Prostate gland (tissue), 1 donor: ENCODE measurements at regions not wholly inside any gene's neighbourhood (a gene's known extent, or its start where the extent isn't known, plus 50 kb on each side); places are given as distances from the start of the nearest gene placed in this dataset.

Source experiments
- POLR2A ChIP-seq: fragments of 450-650 bp; IDR thresholded peaks from one replicate; pipeline ENCODE4 v1.6.1; 2016; ENCODE audit warnings: antibody characterized with exemption, mild to moderate bottlenecking
- POLR2AphosphoS5 ChIP-seq: sonication (generic); formaldehyde crosslinking; IDR thresholded peaks from one replicate; pipeline ENCODE4 v1.6.1; 2017; ENCODE audit warnings: antibody characterized with exemption

DNA sequence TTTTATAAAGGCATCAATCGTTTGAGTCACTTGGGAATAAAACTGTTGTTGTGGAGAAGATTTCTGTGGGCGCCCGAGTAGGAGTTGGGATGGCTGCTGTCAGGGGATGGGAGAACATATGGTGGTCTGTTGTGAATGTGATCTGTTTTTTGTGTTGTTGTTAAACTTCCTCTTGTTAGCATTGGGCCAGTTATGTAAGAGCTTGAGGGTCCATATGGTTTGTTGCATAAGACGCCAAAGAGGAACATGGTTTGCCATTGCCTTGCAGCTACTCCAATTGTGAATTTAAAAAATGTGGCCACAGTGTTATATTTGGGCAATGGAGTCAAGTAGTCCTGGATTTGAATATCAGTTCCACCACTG, 136.1 kb upstream of the JUN start:
- TF ChIP-seq POLR2A (no peak), POLR2AphosphoS5 (no peak)
